A549 (cell line): ENCODE measurements at regions not wholly inside any gene's neighbourhood (a gene's known extent, or its start where the extent isn't known, plus 50 kb on each side); places are given as distances from the start of the nearest gene placed in this dataset.

ENCODE experiments used
- BHLHE40 ChIP-seq: IDR thresholded peaks from 2 replicates; pipeline ENCODE4 v1.6.1; 2012; ENCODE audit warnings: low read depth, low read length, inconsistent platforms
- CTCF ChIP-seq: fragments of >200 bp; sonication (Bioruptor Twin); formaldehyde crosslinking; IDR thresholded peaks from 3 replicates; pipeline ENCODE4 v1.5.1; 2016
- MAFK ChIP-seq: fragments of 450-650 bp; IDR thresholded peaks from 2 replicates; pipeline ENCODE4 v1.6.1; 2014; ENCODE audit not compliant: partially characterized antibody
- NFE2L2 ChIP-seq: fragments of 150-350 bp; conservative IDR thresholded peaks from 2 replicates; pipeline ENCODE4 v1.6.1; 2014; ENCODE audit warnings: low read length
- SREBF2 ChIP-seq: fragments of 450-650 bp; IDR thresholded peaks from 2 replicates; pipeline ENCODE4 v1.6.1; 2014; ENCODE audit warnings: mild to moderate bottlenecking, moderate library complexity

- TF ChIP-seq NFE2L2 (no peak), BHLHE40 (no peak), SREBF2 (no peak), CTCF (no peak), MAFK (no peak)
Observed at GRCh38 chr6:118743746-118744145, 92.4 kb upstream of the CEP85L start.
